RWPE2 (cell line): ENCODE measurements at regions not wholly inside any gene's neighbourhood (a gene's known extent, or its start where the extent isn't known, plus 50 kb on each side); places are given as distances from the start of the nearest gene placed in this dataset.

Source experiments
- ATAC-seq: fragments of 200-7000 bp; cut with Tn5 transposase; 3 replicates; pipeline ENCODE4 v1.9.1; 2021; ENCODE audit warnings: low read depth
- DNase-seq: peaks from one replicate; pipeline ENCODE4 v3.0.0-alpha.2; 2020; ENCODE audit warnings: low spot score
- H3K27ac ChIP-seq: fragments of 450-650 bp; 2 replicates; pipeline ENCODE4 v1.5.1; 2017; ENCODE audit warnings: mild to moderate bottlenecking; ENCODE audit not compliant: poor library complexity, severe bottlenecking
- H3K27me3 ChIP-seq: fragments of 250-450 bp; sonication (Bioruptor Pico); 2 replicates; pipeline ENCODE4 v1.5.1; 2021; ENCODE audit warnings: mild to moderate bottlenecking, moderate library complexity; ENCODE audit not compliant: insufficient read depth, poor library complexity, severe bottlenecking
- H3K36me3 ChIP-seq: fragments of 250-450 bp; sonication (Bioruptor Pico); 2 replicates; pipeline ENCODE4 v1.5.1; 2020; ENCODE audit warnings: low read depth, mild to moderate bottlenecking, moderate library complexity
- H3K4me1 ChIP-seq: fragments of 250-450 bp; sonication (Bioruptor Pico); 2 replicates; pipeline ENCODE4 v1.5.1; 2021; ENCODE audit warnings: mild to moderate bottlenecking, moderate library complexity; ENCODE audit not compliant: insufficient read depth, poor library complexity, severe bottlenecking
- H3K4me3 ChIP-seq: fragments of 250-450 bp; sonication (Bioruptor Pico); 2 replicates; pipeline ENCODE4 v1.5.1; 2021; ENCODE audit warnings: mild to moderate bottlenecking, moderate library complexity; ENCODE audit not compliant: severe bottlenecking
- H3K9me3 ChIP-seq: fragments of 250-450 bp; sonication (Bioruptor Pico); 2 replicates; pipeline ENCODE4 v1.5.1; 2021; ENCODE audit warnings: mild to moderate bottlenecking, moderate library complexity; ENCODE audit not compliant: severe bottlenecking
- CTCF ChIP-seq: fragments of 450-650 bp; IDR thresholded peaks from one replicate; pipeline ENCODE4 v1.5.1; 2017; ENCODE audit warnings: mild to moderate bottlenecking, moderate library complexity; ENCODE audit not compliant: poor library complexity, severe bottlenecking

GRCh38 chr3:156620901-156621300 lies 53.5 kb upstream of the TIPARP start:
- TF ChIP-seq CTCF: no peak
- H3K9me3 ChIP-seq: no peaks in the 10 kb centered on the region
- peak overlapping the region; percentile 8 for H3K27ac ChIP-seq
- DNase-seq (no peak), ATAC-seq (no peak)
- H3K4me3 ChIP-seq: no peak overlapping the region
- peaks cover 38% of the 10 kb centered on the region for H3K4me1 ChIP-seq
- H3K36me3 ChIP-seq: no peaks in the 10 kb centered on the region
- no peaks in the 10 kb centered on the region for H3K27me3 ChIP-seq

- no peak for TF ChIP-seq CTCF
- H3K4me1 ChIP-seq: peaks cover 43% of the 10 kb centered on the region
- H3K27me3 ChIP-seq: no peaks in the 10 kb centered on the region
- DNase-seq (no peak), ATAC-seq (peak; percentile 24; the same call in 1 of the 3 replicates)
- H3K27ac ChIP-seq: peak overlapping the region; percentile 8
- no peaks in the 10 kb centered on the region for H3K36me3 ChIP-seq
- H3K4me3 ChIP-seq: no peak overlapping the region
- H3K9me3 ChIP-seq: no peaks in the 10 kb centered on the region
Observed at GRCh38 chr3:156620260-156620659, 54.1 kb upstream of the TIPARP start.

- DNase-seq (no peak), ATAC-seq (no peak)
- H3K36me3 ChIP-seq: no peaks in the 10 kb centered on the region
- no peak overlapping the region for H3K4me3 ChIP-seq
- H3K9me3 ChIP-seq: no peaks in the 10 kb centered on the region
- no peaks in the 10 kb centered on the region for H3K27me3 ChIP-seq
- TF ChIP-seq CTCF: no peak
- no peak overlapping the region for H3K27ac ChIP-seq
- peaks cover 51% of the 10 kb centered on the region for H3K4me1 ChIP-seq
Observed at GRCh38 chr3:156619376-156619775, 55.0 kb upstream of the TIPARP start.

GRCh38 chr3:156617781-156618180 lies 56.6 kb upstream of the TIPARP start:
- peaks cover 54% of the 10 kb centered on the region for H3K4me1 ChIP-seq
- H3K4me3 ChIP-seq: no peak overlapping the region
- H3K27me3 ChIP-seq: no peaks in the 10 kb centered on the region
- H3K27ac ChIP-seq: peak overlapping the region; percentile 78
- no peaks in the 10 kb centered on the region for H3K9me3 ChIP-seq
- TF ChIP-seq CTCF: no peak
- no peak for ATAC-seq
- no peak for DNase-seq
- no peaks in the 10 kb centered on the region for H3K36me3 ChIP-seq

GRCh38 chr3:156617145-156617544 lies 57.2 kb upstream of the TIPARP start:
- ATAC-seq (no peak), DNase-seq (no peak)
- Histone ChIP-seq H3K4me3 (no peak overlapping the region), H3K36me3 (no peaks in the 10 kb centered on the region), H3K9me3 (no peaks in the 10 kb centered on the region), H3K27me3 (no peaks in the 10 kb centered on the region), H3K27ac (peak overlapping the region; percentile 78), H3K4me1 (peaks cover 54% of the 10 kb centered on the region)
- TF ChIP-seq CTCF: no peak
